GM12878 (cell line): ENCODE measurements at regions not wholly inside any gene's neighbourhood (a gene's known extent, or its start where the extent isn't known, plus 50 kb on each side); places are given as distances from the start of the nearest gene placed in this dataset.

Source experiments
- CBX3 ChIP-seq: fragments of 200-600 bp; sonication (generic); IDR thresholded peaks from 2 replicates; pipeline ENCODE4 v1.6.1; 2016; ENCODE audit warnings: low read depth, borderline replicate concordance
- CTCF ChIP-seq, 3 experiments: IDR thresholded peaks in 2 of 3; conservative IDR thresholded peaks in 1 of 3; 2 replicates each; pipeline ENCODE4 v1.5.1; 2011; ENCODE audit warnings: low read depth in 3 of 3, low read length in 3 of 3, mild to moderate bottlenecking in 3 of 3, control low read depth in 2 of 3, moderate library complexity in 2 of 3, inconsistent platforms in 1 of 3, mixed read lengths in 1 of 3; ENCODE audit not compliant: control insufficient read depth in 2 of 3, insufficient read depth in 1 of 3; ENCODE audit errors: extremely low read depth in 1 of 3
- DPF2 ChIP-seq: fragments of 450-650 bp; IDR thresholded peaks from 2 replicates; pipeline ENCODE4 v1.6.1; 2017; ENCODE audit warnings: mild to moderate bottlenecking
- KLF5 ChIP-seq: fragments of 450-650 bp; IDR thresholded peaks from 2 replicates; pipeline ENCODE4 v1.6.1; 2014; ENCODE audit warnings: mild to moderate bottlenecking; ENCODE audit not compliant: partially characterized antibody
- RAD51 ChIP-seq: fragments of 450-650 bp; IDR thresholded peaks from 2 replicates; pipeline ENCODE4 v1.6.1; 2016; ENCODE audit warnings: moderate library complexity, mild to moderate bottlenecking, inconsistent platforms

- TF ChIP-seq RAD51 (no peak), KLF5 (no peak), CBX3 (no peak), DPF2 (no peak), CTCF (IDR thresholded peaks at IDR 0.05 in 2 of 3, conservative IDR thresholded peaks at IDR 0.05 in 1 of 3; ENCODE audit: control insufficient read depth in 2 of 3, extremely low read depth in 1 of 3, insufficient read depth in 1 of 3, low read depth in 3 of 3, low read length in 3 of 3) (no peak)
These were observed 363.7 kb upstream of the FSIP2 start for GRCh38 chr2:185374878-185375277.
